ENCODE measurements at regions not wholly inside any gene's neighbourhood (a gene's known extent, or its start where the extent isn't known, plus 50 kb on each side); places are given as distances from the start of the nearest gene placed in this dataset.

DNA sequence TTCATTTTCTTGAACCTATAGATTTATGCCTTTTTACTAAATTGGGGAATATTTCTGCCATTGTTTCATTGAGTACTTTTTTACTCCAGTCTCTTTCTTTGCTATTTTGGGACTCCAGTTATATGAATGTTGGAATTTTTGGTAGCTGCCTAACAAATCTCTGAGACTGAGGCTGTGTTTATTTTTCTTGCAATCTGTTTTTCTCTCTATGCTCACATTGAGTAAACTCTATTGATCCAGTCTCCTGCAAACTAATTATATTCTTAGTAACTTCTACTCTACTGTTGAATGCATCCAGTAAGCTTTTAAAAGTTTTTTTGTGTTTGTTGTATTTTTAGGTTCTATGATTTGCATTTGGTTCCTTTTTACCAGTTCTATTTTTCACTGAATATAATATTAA, 903.4 kb upstream of the GJE1 start:
- Histone ChIP-seq H3K79me2 (ENCODE audit: insufficient read depth, low read length) (no peaks in the 10 kb centered on the region), H3K9ac (ENCODE audit: low read length) (no peak overlapping the region), H3K9me2 (replicated peaks; ENCODE audit: insufficient read depth, low read length) (no peaks in the 10 kb centered on the region), H3F3A (ENCODE audit: insufficient read depth) (no peaks in the 10 kb centered on the region; the same call in 1 of the 2 replicates), H3K27ac (ENCODE audit: low read depth, low read length) (no peak overlapping the region), H2AFZ (ENCODE audit: low read depth, low read length, severe bottlenecking) (peak overlapping the region; percentile 77), H3K9me3 (ENCODE audit: insufficient read depth, low read length) (no peaks in the 10 kb centered on the region), H3K27me3 (ENCODE audit: low read length) (no peaks in the 10 kb centered on the region), H3K4me3 (ENCODE audit: insufficient read depth, low read length, poor library complexity, severe bottlenecking) (no peak overlapping the region), H4K20me1 (ENCODE audit: low read depth, low read length) (no peaks in the 10 kb centered on the region), H3K36me3 (ENCODE audit: low read length) (no peaks in the 10 kb centered on the region), H3K4me2 (ENCODE audit: low read depth, low read length, poor library complexity, severe bottlenecking) (no peak overlapping the region)
- no peak for TF ChIP-seq EZH2phosphoT487 (conservative IDR thresholded peaks at IDR 0.05; ENCODE audit: low read length)
- TF ChIP-seq, protein P1, sequence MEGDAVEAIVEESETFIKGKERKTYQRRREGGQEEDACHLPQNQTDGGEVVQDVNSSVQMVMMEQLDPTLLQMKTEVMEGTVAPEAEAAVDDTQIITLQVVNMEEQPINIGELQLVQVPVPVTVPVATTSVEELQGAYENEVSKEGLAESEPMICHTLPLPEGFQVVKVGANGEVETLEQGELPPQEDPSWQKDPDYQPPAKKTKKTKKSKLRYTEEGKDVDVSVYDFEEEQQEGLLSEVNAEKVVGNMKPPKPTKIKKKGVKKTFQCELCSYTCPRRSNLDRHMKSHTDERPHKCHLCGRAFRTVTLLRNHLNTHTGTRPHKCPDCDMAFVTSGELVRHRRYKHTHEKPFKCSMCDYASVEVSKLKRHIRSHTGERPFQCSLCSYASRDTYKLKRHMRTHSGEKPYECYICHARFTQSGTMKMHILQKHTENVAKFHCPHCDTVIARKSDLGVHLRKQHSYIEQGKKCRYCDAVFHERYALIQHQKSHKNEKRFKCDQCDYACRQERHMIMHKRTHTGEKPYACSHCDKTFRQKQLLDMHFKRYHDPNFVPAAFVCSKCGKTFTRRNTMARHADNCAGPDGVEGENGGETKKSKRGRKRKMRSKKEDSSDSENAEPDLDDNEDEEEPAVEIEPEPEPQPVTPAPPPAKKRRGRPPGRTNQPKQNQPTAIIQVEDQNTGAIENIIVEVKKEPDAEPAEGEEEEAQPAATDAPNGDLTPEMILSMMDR (IDR thresholded peaks at IDR 0.05; ENCODE audit: insufficient read depth, low read length, poor library complexity, severe bottlenecking) = no peak

DNA sequence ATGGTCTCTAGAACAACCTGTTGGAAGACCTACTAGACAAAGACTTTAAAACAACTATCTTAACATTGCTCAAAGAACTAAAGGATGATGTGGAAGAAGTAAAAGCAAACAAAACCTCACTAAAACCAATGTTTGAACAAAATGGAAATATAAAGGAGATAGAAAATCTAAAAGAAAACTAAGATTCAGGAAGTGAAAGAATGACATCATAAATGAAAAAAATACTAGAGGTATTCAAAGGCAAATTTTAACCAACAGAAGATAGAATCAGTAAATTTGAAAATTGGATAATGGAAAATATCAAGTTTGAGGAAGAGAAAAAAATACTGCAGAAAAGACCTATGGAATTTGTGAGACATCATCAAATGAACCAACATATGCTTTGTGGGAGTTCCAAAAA, 914.1 kb upstream of the GJE1 start:
- Histone ChIP-seq H3K9me3 (ENCODE audit: insufficient read depth, low read length) (no peaks in the 10 kb centered on the region), H3K9me2 (replicated peaks; ENCODE audit: insufficient read depth, low read length) (no peaks in the 10 kb centered on the region), H3K36me3 (ENCODE audit: low read length) (no peaks in the 10 kb centered on the region; the same call in 1 of the 2 replicates), H3K27me3 (ENCODE audit: low read length) (no peaks in the 10 kb centered on the region), H3K27ac (ENCODE audit: low read depth, low read length) (no peak overlapping the region), H3K9ac (ENCODE audit: low read length) (no peak overlapping the region), H3F3A (ENCODE audit: insufficient read depth) (no peaks in the 10 kb centered on the region), H3K79me2 (ENCODE audit: insufficient read depth, low read length) (no peaks in the 10 kb centered on the region), H3K4me3 (ENCODE audit: insufficient read depth, low read length, poor library complexity, severe bottlenecking) (no peak overlapping the region), H3K4me2 (ENCODE audit: low read depth, low read length, poor library complexity, severe bottlenecking) (no peak overlapping the region), H4K20me1 (ENCODE audit: low read depth, low read length) (no peaks in the 10 kb centered on the region), H2AFZ (ENCODE audit: low read depth, low read length, severe bottlenecking) (peak overlapping the region; percentile 60)
- no peak for TF ChIP-seq EZH2phosphoT487 (conservative IDR thresholded peaks at IDR 0.05; ENCODE audit: low read length)
- TF ChIP-seq, protein P1 (IDR thresholded peaks at IDR 0.05; ENCODE audit: insufficient read depth, low read length, poor library complexity, severe bottlenecking) = no peak

DNA sequence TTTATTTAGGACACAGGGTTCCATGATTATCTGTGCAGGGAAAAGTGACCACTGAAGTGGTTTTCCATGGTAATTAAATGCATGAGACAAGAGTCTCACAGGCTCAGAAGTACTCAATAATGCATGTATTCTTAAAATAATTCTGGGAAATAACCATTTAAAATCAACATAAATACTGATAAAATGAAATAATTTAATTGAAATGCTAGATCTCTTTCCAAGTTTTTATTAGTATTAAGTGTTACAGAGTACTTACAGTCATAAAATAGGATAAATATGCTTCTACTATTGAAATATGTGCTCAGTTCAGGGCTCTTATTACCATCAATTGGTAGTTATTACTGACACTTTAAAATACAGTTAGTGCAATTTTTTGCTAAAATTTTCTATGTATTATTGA, 916.0 kb upstream of the GJE1 start:
- H3K27me3 ChIP-seq (ENCODE audit: low read length) = no peaks in the 10 kb centered on the region
- H3K4me3 ChIP-seq (ENCODE audit: insufficient read depth, low read length, poor library complexity, severe bottlenecking) = no peak overlapping the region
- no peaks in the 10 kb centered on the region for H3F3A ChIP-seq (ENCODE audit: insufficient read depth)
- TF ChIP-seq EZH2phosphoT487 (conservative IDR thresholded peaks at IDR 0.05; ENCODE audit: low read length) = no peak
- TF ChIP-seq, protein P1 (IDR thresholded peaks at IDR 0.05; ENCODE audit: insufficient read depth, low read length, poor library complexity, severe bottlenecking) = no peak
- no peaks in the 10 kb centered on the region for H3K9me3 ChIP-seq (ENCODE audit: insufficient read depth, low read length)
- no peaks in the 10 kb centered on the region for H3K9me2 ChIP-seq (replicated peaks; ENCODE audit: insufficient read depth, low read length)
- H3K36me3 ChIP-seq (ENCODE audit: low read length) = no peaks in the 10 kb centered on the region
- H3K79me2 ChIP-seq (ENCODE audit: insufficient read depth, low read length) = no peaks in the 10 kb centered on the region
- H3K4me2 ChIP-seq (ENCODE audit: low read depth, low read length, poor library complexity, severe bottlenecking) = no peak overlapping the region
- H3K27ac ChIP-seq (ENCODE audit: low read depth, low read length) = no peak overlapping the region
- H2AFZ ChIP-seq (ENCODE audit: low read depth, low read length, severe bottlenecking) = no peak overlapping the region
- H4K20me1 ChIP-seq (ENCODE audit: low read depth, low read length) = no peaks in the 10 kb centered on the region
- H3K9ac ChIP-seq (ENCODE audit: low read length) = no peak overlapping the region
